WTC11 (cell line): ENCODE measurements at regions not wholly inside any gene's neighbourhood (a gene's known extent, or its start where the extent isn't known, plus 50 kb on each side); places are given as distances from the start of the nearest gene placed in this dataset.

Experiments used
- ATAC-seq: fragments of 200-7000 bp; cut with Tn5 transposase; 2 replicates; pipeline ENCODE4 v1.10.0; 2021; ENCODE audit warnings: mild to moderate bottlenecking, moderate library complexity
- CTCF ChIA-PET: fragments of 300-600 bp; sonication (Branson Sonifier 250); formaldehyde crosslinking; loops from one replicate; lab custom pipeline; 2021; ENCODE audit warnings: antibody characterized with exemption; lab: Charles Lee
- POLR2A ChIA-PET: fragments of 350-600 bp; sonication (Branson Sonifier 250); formaldehyde crosslinking; loops from one replicate; lab custom pipeline; 2021; ENCODE audit warnings: antibody characterized with exemption; lab: Charles Lee
- DNase-seq: peaks from one replicate; pipeline ENCODE4 v3.0.0; 2021; ENCODE audit warnings: low spot score
- H3K27ac Mint-ChIP-seq: 2 replicates; pipeline ENCODE4 v1.8.0; 2021; ENCODE audit warnings: mixed read lengths
- H3K27me3 Mint-ChIP-seq: 2 replicates; pipeline ENCODE4 v1.8.0; 2021; ENCODE audit warnings: low read depth, mild to moderate bottlenecking, moderate library complexity, mixed read lengths
- H3K36me3 Mint-ChIP-seq: 2 replicates; pipeline ENCODE4 v1.8.0; 2021; ENCODE audit warnings: mixed read lengths
- H3K4me1 Mint-ChIP-seq: 2 replicates; pipeline ENCODE4 v1.8.0; 2022; ENCODE audit warnings: mixed read lengths
- H3K4me3 Mint-ChIP-seq: 2 replicates; pipeline ENCODE4 v1.8.0; 2021; ENCODE audit warnings: mild to moderate bottlenecking, moderate library complexity, mixed read lengths
- H3K9me3 Mint-ChIP-seq: 2 replicates; pipeline ENCODE4 v1.8.0; 2021; ENCODE audit warnings: mixed read lengths
- ELF4 ChIP-seq: sonication (generic); formaldehyde crosslinking; IDR thresholded peaks from 2 replicates; pipeline ENCODE4 v1.8.1; 2022; ENCODE audit warnings: low read depth, mild to moderate bottlenecking, moderate library complexity, missing genetic modification reagents
- ETV6 ChIP-seq: sonication (generic); formaldehyde crosslinking; IDR thresholded peaks from 2 replicates; pipeline ENCODE4 v1.8.1; 2022; ENCODE audit warnings: mild to moderate bottlenecking, missing genetic modification reagents
- FOXP4 ChIP-seq: sonication (generic); formaldehyde crosslinking; IDR thresholded peaks from 2 replicates; pipeline ENCODE4 v1.8.0; 2022; ENCODE audit warnings: mild to moderate bottlenecking, missing genetic modification reagents
- GRHL2 ChIP-seq: fragments of 250-450 bp; sonication (Bioruptor Pico); IDR thresholded peaks from 2 replicates; pipeline ENCODE4 v1.8.0; 2022; ENCODE audit warnings: mild to moderate bottlenecking, moderate library complexity; ENCODE audit not compliant: insufficient replicate concordance, severe bottlenecking
- HMGA2 ChIP-seq: fragments of 250-450 bp; sonication (Bioruptor Pico); IDR thresholded peaks from 2 replicates; pipeline ENCODE4 v1.4.0; 2021; ENCODE audit warnings: mild to moderate bottlenecking, moderate library complexity
- RELA ChIP-seq: sonication (generic); formaldehyde crosslinking; IDR thresholded peaks from 2 replicates; pipeline ENCODE4 v1.8.1; 2022; ENCODE audit warnings: missing genetic modification reagents, mild to moderate bottlenecking, borderline replicate concordance
- SMAD3 ChIP-seq: sonication (generic); formaldehyde crosslinking; IDR thresholded peaks from 2 replicates; pipeline ENCODE4 v1.8.0; 2022; ENCODE audit warnings: missing genetic modification reagents, mild to moderate bottlenecking, borderline replicate concordance
- TP53 ChIP-seq: sonication (generic); formaldehyde crosslinking; IDR thresholded peaks from 2 replicates; pipeline ENCODE4 v1.8.1; 2023; ENCODE audit warnings: mild to moderate bottlenecking, missing genetic modification reagents
- ZNF416 ChIP-seq: fragments of 250-450 bp; sonication (Bioruptor Pico); IDR thresholded peaks from 2 replicates; pipeline ENCODE4 v1.9.0; 2021; ENCODE audit warnings: mild to moderate bottlenecking, inconsistent platforms
- TF ChIP-seq, protein P1 (sequence below): sonication (generic); formaldehyde crosslinking; IDR thresholded peaks from 2 replicates; pipeline ENCODE4 v1.8.1; 2022; ENCODE audit warnings: low read depth, mild to moderate bottlenecking, moderate library complexity, missing genetic modification reagents, borderline replicate concordance
- TF ChIP-seq, protein P2 (sequence below): fragments of 250-450 bp; sonication (Bioruptor Pico); IDR thresholded peaks from 2 replicates; pipeline ENCODE4 v1.9.0; 2021; ENCODE audit warnings: mild to moderate bottlenecking
- TF ChIP-seq, protein P3 (sequence below): sonication (generic); formaldehyde crosslinking; IDR thresholded peaks from 2 replicates; pipeline ENCODE4 v1.8.1; 2022; ENCODE audit warnings: low read depth, missing genetic modification reagents, borderline replicate concordance
- TF ChIP-seq, protein P4 (sequence below): fragments of 250-450 bp; sonication (Bioruptor Pico); IDR thresholded peaks from 2 replicates; pipeline ENCODE4 v1.9.0; 2021; ENCODE audit warnings: mild to moderate bottlenecking, borderline replicate concordance
- TF ChIP-seq, protein P5 (sequence below): fragments of 250-450 bp; sonication (Bioruptor Pico); IDR thresholded peaks from 2 replicates; pipeline ENCODE4 v2.1.2; 2022; ENCODE audit warnings: mild to moderate bottlenecking, moderate library complexity

DNA sequence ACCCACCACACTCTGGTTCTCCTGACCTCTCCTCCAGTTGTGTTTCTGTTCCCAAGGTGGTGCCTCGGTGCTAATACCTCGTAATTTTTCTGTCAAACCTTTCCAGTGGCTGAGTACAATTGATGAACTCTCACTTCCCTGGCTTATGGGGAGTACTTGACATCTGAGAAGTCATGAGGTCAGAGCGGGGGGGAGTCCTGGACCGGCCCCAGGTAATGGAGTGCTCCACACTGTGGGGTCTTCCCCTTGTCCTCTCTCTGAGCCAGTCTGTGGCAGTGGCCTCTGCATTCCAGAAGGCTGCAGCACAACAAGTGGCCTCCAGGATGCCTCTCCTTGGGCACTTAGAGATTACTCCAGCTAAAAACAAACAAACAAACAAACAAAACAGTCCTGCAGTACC is 122.5 kb upstream of the TRIM2 start:
- H3K4me1 Mint-ChIP-seq: peaks cover 48% of the 10 kb centered on the region

DNA sequence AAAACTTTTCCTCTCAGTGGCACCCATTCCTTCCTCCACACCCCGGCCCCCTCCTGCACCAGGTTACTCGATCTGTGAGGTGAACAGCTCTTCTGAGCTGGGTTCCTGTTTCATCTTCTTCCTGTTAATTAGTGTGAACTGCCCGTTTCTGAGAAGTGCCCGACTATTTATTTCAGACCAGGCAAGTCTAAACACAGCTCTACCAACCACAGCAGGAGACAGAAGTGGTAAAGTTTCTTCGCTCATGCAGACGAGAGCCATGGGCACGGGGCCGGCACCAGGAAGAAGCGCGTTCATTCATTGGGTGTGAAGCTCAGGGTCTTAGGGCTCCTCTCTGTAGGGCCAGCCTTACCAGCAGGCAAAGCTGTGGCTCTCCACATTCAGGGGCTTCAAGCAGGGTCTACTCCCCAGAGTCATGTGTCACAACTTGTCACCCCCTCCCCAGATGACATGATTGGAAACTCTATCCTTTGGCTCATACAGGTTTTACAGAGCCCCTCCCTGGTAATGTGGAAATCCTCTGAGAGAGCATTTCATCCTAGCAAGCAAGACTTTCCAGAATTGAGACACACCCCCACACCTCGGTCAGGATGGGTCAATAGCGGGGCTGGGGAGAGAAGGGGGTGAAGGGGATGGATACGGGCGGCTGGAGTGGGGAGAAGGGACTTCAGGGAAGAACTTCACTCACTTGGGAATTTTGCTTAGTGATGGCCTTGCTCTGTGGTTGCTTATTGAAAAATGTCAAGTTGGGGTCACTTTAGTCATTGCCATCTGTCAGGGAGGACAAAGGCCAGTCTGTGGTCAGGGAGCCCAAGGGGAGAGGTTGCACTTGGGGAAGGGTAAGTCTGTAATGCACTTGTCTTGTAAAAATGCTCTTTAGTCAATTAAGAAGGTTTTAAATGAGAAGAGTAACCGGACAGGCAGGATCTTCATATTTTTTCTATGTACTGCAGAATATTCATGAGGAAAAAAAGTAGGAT is 121.6 kb upstream of the TRIM2 start:
- ChIA-PET CTCF (interaction anchor here (0.6 to 3.0 kb wide), 38 partner anchors 12 to 628 kb away, joined by 3 to 94 read pairs (median 6); partner anchors contain the start of genes ARFIP1, FHDC1, TIGD4 and TRIM2), POLR2A (interaction anchor here (0.6 to 1.1 kb wide), 2 partner anchors 119 to 1972 kb away, joined by 3 read pairs; no protein-coding TSS in a partner anchor)
- Mint-ChIP-seq H3K27ac (peak overlapping the region; percentile 57), H3K4me1 (peaks cover 56% of the 10 kb centered on the region), H3K4me3 (no peak overlapping the region), H3K36me3 (no peaks in the 10 kb centered on the region), H3K27me3 (peaks cover 14% of the 10 kb centered on the region; the same call in 1 of the 2 replicates), H3K9me3 (no peaks in the 10 kb centered on the region)
- no peak for ATAC-seq
- DNase-seq: no peak
- TF ChIP-seq SMAD3 (CRISPR knock-in tag): no peak
- TF ChIP-seq GRHL2 (CRISPR knock-in tag): no peak
- no peak for TF ChIP-seq TP53 (CRISPR knock-in tag)
- TF ChIP-seq, protein P1, sequence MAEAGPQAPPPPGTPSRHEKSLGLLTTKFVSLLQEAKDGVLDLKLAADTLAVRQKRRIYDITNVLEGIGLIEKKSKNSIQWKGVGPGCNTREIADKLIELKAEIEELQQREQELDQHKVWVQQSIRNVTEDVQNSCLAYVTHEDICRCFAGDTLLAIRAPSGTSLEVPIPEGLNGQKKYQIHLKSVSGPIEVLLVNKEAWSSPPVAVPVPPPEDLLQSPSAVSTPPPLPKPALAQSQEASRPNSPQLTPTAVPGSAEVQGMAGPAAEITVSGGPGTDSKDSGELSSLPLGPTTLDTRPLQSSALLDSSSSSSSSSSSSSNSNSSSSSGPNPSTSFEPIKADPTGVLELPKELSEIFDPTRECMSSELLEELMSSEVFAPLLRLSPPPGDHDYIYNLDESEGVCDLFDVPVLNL: no peak
- TF ChIP-seq, protein P2, sequence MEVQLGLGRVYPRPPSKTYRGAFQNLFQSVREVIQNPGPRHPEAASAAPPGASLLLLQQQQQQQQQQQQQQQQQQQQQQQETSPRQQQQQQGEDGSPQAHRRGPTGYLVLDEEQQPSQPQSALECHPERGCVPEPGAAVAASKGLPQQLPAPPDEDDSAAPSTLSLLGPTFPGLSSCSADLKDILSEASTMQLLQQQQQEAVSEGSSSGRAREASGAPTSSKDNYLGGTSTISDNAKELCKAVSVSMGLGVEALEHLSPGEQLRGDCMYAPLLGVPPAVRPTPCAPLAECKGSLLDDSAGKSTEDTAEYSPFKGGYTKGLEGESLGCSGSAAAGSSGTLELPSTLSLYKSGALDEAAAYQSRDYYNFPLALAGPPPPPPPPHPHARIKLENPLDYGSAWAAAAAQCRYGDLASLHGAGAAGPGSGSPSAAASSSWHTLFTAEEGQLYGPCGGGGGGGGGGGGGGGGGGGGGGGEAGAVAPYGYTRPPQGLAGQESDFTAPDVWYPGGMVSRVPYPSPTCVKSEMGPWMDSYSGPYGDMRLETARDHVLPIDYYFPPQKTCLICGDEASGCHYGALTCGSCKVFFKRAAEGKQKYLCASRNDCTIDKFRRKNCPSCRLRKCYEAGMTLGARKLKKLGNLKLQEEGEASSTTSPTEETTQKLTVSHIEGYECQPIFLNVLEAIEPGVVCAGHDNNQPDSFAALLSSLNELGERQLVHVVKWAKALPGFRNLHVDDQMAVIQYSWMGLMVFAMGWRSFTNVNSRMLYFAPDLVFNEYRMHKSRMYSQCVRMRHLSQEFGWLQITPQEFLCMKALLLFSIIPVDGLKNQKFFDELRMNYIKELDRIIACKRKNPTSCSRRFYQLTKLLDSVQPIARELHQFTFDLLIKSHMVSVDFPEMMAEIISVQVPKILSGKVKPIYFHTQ (CRISPR knock-in tag): no peak
- no peak for TF ChIP-seq RELA (CRISPR knock-in tag)
- TF ChIP-seq ETV6 (CRISPR knock-in tag): no peak
- TF ChIP-seq, protein P3, sequence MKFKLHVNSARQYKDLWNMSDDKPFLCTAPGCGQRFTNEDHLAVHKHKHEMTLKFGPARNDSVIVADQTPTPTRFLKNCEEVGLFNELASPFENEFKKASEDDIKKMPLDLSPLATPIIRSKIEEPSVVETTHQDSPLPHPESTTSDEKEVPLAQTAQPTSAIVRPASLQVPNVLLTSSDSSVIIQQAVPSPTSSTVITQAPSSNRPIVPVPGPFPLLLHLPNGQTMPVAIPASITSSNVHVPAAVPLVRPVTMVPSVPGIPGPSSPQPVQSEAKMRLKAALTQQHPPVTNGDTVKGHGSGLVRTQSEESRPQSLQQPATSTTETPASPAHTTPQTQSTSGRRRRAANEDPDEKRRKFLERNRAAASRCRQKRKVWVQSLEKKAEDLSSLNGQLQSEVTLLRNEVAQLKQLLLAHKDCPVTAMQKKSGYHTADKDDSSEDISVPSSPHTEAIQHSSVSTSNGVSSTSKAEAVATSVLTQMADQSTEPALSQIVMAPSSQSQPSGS (CRISPR knock-in tag): no peak

More for the DNA sequence above, 122.5 kb upstream of the TRIM2 start:
- Mint-ChIP-seq H3K9me3 (no peaks in the 10 kb centered on the region), H3K27me3 (peaks cover 14% of the 10 kb centered on the region; the same call in 1 of the 2 replicates), H3K4me3 (no peak overlapping the region)
- TF ChIP-seq, protein P4, sequence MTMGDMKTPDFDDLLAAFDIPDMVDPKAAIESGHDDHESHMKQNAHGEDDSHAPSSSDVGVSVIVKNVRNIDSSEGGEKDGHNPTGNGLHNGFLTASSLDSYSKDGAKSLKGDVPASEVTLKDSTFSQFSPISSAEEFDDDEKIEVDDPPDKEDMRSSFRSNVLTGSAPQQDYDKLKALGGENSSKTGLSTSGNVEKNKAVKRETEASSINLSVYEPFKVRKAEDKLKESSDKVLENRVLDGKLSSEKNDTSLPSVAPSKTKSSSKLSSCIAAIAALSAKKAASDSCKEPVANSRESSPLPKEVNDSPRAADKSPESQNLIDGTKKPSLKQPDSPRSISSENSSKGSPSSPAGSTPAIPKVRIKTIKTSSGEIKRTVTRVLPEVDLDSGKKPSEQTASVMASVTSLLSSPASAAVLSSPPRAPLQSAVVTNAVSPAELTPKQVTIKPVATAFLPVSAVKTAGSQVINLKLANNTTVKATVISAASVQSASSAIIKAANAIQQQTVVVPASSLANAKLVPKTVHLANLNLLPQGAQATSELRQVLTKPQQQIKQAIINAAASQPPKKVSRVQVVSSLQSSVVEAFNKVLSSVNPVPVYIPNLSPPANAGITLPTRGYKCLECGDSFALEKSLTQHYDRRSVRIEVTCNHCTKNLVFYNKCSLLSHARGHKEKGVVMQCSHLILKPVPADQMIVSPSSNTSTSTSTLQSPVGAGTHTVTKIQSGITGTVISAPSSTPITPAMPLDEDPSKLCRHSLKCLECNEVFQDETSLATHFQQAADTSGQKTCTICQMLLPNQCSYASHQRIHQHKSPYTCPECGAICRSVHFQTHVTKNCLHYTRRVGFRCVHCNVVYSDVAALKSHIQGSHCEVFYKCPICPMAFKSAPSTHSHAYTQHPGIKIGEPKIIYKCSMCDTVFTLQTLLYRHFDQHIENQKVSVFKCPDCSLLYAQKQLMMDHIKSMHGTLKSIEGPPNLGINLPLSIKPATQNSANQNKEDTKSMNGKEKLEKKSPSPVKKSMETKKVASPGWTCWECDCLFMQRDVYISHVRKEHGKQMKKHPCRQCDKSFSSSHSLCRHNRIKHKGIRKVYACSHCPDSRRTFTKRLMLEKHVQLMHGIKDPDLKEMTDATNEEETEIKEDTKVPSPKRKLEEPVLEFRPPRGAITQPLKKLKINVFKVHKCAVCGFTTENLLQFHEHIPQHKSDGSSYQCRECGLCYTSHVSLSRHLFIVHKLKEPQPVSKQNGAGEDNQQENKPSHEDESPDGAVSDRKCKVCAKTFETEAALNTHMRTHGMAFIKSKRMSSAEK (CRISPR knock-in tag): no peak
- TF ChIP-seq FOXP4 (no peak), HMGA2 (CRISPR knock-in tag) (no peak), ELF4 (CRISPR knock-in tag) (no peak), ZNF416 (CRISPR knock-in tag) (no peak)
- TF ChIP-seq, protein P5, sequence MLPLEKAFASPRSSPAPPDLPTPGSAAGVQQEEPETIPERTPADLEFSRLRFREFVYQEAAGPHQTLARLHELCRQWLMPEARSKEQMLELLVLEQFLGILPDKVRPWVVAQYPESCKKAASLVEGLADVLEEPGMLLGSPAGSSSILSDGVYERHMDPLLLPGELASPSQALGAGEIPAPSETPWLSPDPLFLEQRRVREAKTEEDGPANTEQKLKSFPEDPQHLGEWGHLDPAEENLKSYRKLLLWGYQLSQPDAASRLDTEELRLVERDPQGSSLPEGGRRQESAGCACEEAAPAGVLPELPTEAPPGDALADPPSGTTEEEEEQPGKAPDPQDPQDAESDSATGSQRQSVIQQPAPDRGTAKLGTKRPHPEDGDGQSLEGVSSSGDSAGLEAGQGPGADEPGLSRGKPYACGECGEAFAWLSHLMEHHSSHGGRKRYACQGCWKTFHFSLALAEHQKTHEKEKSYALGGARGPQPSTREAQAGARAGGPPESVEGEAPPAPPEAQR (CRISPR knock-in tag): no peak
- TF ChIP-seq, all 79 proteins: peak for 0
- POLR2A ChIA-PET: interaction anchor here (0.6 kb wide), 1 partner anchor 1971 kb away, joined by 3 read pairs; no protein-coding TSS in a partner anchor
- no peak overlapping the region for H3K27ac Mint-ChIP-seq
- ATAC-seq (no peak), DNase-seq (no peak)
- CTCF ChIA-PET: interaction anchor here (2.8 kb wide), 1 partner anchor 45 kb away, joined by 94 read pairs; no protein-coding TSS in a partner anchor
- no peaks in the 10 kb centered on the region for H3K36me3 Mint-ChIP-seq
